Neutrophil (primary cell): ENCODE measurements at regions not wholly inside any gene's neighbourhood (a gene's known extent, or its start where the extent isn't known, plus 50 kb on each side); places are given as distances from the start of the nearest gene placed in this dataset.

Source experiments
- H3K27ac ChIP-seq: fragments of 200-600 bp; sonication (generic); 2 replicates; pipeline ENCODE4 v1.5.1; 2016; ENCODE audit warnings: mild to moderate bottlenecking, moderate library complexity
- H3K27me3 ChIP-seq: fragments of 200-600 bp; sonication (generic); 2 replicates; pipeline ENCODE4 v1.6.0; 2016; ENCODE audit warnings: mild to moderate bottlenecking
- H3K36me3 ChIP-seq: fragments of 200-600 bp; sonication (generic); 2 replicates; pipeline ENCODE4 v1.5.1; 2017
- H3K4me1 ChIP-seq, 2 experiments: fragments of 200-600 bp in 1 of 2; sonication (generic) in 1 of 2; 1 replicate in 1 of 2; 2 replicates in 1 of 2; pipeline versions ENCODE4 v1.5.1 to v1.6.1; 2013 to 2016; ENCODE audit warnings: low read depth in 1 of 2, low read length in 1 of 2, mild to moderate bottlenecking in 1 of 2, moderate library complexity in 1 of 2; ENCODE audit not compliant: control insufficient read depth in 1 of 2, insufficient read depth in 1 of 2
- H3K4me3 ChIP-seq, 2 experiments: fragments of 200-600 bp in 1 of 2; sonication (generic) in 1 of 2; 1 replicate in 1 of 2; 2 replicates in 1 of 2; pipeline ENCODE4 v1.5.1; 2013 to 2016; ENCODE audit warnings: low read depth in 1 of 2, low read length in 1 of 2, mild to moderate bottlenecking in 1 of 2, moderate library complexity in 1 of 2
- H3K9me3 ChIP-seq: fragments of 200-600 bp; sonication (generic); 2 replicates; pipeline ENCODE4 v1.5.1; 2016
- TF ChIP-seq, protein P1 (sequence below): fragments of 200-600 bp; sonication (generic); IDR thresholded peaks from 2 replicates; pipeline ENCODE4 v1.5.1; 2016; ENCODE audit warnings: antibody characterized with exemption

DNA sequence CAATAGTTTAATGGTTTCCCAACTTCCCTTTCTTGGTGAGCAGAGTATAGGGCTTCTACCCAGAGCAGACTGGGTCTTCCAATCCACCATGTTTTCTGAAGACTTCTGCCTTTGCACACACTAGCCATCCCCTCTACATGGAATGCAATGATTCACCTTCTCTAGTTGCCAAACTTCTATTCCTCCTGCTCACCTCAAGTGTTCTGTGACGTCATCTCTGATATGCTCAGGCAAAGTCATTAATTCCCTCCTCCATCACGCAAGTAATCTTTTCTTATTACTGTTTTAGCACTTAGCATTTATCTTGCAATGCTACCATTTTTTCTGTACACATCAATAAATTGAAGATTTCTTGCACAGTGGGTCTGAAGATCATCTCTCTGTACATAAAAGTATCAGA, 174.2 kb downstream of the RBM26 start:
- TF ChIP-seq, protein P1, sequence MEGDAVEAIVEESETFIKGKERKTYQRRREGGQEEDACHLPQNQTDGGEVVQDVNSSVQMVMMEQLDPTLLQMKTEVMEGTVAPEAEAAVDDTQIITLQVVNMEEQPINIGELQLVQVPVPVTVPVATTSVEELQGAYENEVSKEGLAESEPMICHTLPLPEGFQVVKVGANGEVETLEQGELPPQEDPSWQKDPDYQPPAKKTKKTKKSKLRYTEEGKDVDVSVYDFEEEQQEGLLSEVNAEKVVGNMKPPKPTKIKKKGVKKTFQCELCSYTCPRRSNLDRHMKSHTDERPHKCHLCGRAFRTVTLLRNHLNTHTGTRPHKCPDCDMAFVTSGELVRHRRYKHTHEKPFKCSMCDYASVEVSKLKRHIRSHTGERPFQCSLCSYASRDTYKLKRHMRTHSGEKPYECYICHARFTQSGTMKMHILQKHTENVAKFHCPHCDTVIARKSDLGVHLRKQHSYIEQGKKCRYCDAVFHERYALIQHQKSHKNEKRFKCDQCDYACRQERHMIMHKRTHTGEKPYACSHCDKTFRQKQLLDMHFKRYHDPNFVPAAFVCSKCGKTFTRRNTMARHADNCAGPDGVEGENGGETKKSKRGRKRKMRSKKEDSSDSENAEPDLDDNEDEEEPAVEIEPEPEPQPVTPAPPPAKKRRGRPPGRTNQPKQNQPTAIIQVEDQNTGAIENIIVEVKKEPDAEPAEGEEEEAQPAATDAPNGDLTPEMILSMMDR = no peak
- Histone ChIP-seq H3K9me3 (no peaks in the 10 kb centered on the region), H3K36me3 (no peaks in the 10 kb centered on the region), H3K4me3 (no peak overlapping the region), H3K27me3 (no peaks in the 10 kb centered on the region), H3K27ac (no peak overlapping the region), H3K4me1 (no peaks in the 10 kb centered on the region)

DNA sequence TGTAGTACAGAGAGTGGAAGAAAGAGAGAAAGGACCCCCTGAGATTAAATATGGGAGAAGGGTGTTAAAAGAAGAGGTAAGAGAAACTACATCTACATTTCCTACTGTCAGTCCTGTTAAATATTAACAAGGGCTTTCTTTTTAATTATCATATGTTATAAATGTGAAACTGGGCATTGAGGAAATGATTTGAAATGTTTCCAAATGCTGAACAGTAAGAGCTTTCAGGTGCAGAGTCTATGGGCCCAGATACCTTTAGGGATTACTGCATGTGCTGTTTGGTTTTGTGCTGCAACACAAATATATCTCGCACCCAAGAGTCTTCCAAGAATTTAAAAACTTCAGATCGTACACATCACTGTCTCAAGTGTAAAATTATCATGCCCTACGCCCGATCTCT, 176.3 kb downstream of the RBM26 start:
- H3K36me3 ChIP-seq = no peaks in the 10 kb centered on the region
- H3K27ac ChIP-seq = no peak overlapping the region
- no peak overlapping the region for H3K4me3 ChIP-seq
- H3K4me1 ChIP-seq = no peaks in the 10 kb centered on the region
- no peaks in the 10 kb centered on the region for H3K27me3 ChIP-seq
- no peaks in the 10 kb centered on the region for H3K9me3 ChIP-seq
- TF ChIP-seq, protein P1 = no peak

DNA sequence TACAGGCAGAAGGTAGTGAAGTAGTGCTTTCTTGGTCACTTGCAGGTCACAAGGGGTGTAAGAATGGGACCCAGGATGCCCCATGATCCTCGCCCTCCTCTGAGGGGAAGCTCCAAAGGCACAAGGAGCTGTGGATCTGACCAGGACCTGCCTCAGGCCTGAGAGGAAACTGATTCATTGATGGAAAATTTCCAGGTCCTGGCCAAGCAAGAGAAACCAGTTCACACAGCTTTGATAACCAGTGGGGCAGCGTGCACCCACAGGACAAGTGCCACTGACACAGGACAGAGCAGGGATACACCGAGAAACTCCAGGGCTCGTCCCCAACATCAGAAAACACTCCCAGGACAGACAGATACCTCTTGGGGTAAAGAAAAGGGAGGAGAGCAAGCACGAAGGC, 177.1 kb downstream of the RBM26 start:
- H3K27me3 ChIP-seq = no peaks in the 10 kb centered on the region
- no peak overlapping the region for H3K27ac ChIP-seq
- no peaks in the 10 kb centered on the region for H3K9me3 ChIP-seq
- no peak overlapping the region for H3K4me3 ChIP-seq
- TF ChIP-seq, protein P1 = no peak
- H3K36me3 ChIP-seq = no peaks in the 10 kb centered on the region
- no peaks in the 10 kb centered on the region for H3K4me1 ChIP-seq

DNA sequence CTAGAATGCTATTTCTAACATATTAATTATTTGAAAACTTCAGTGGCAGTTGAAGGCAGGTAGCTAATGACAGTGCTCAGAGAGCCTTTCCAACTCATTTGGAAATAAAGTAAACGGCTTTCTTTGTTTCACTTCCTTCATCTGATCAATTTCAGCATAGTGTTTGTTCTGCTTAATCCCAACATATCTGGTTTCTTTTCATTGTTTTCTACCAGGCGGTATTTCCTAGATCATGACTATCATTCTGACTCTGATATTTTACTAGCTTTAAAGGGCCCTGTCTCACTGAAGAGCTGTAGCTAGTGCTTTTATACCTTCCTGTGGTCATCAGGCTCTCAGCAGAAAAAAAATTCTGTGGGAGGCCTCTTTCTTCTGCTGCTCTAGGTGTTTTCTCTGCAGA, 178.6 kb downstream of the RBM26 start:
- H3K4me3 ChIP-seq = no peak overlapping the region
- no peaks in the 10 kb centered on the region for H3K36me3 ChIP-seq
- H3K9me3 ChIP-seq = no peaks in the 10 kb centered on the region
- no peaks in the 10 kb centered on the region for H3K27me3 ChIP-seq
- no peak overlapping the region for H3K27ac ChIP-seq
- TF ChIP-seq, protein P1 = no peak
- H3K4me1 ChIP-seq = no peaks in the 10 kb centered on the region

DNA sequence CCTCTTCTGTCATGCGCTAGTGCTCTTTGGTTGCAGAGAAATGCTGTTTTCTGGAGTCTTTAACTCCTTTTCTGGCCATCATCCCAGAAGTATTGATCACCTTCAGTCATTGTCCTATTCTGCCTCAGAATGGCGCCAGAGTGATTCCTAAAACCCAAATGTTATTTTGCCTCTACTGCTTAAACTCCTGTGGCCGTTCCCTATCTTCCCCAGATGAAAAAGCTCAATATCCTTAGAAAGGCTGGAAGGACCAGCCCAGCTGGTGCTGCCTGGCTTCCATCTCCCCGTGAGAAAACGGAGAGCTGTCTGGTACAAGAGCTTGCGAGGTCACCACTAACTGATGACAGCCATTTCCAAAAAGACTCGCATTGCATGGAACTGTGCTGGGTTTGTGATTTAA, 179.1 kb downstream of the RBM26 start:
- Histone ChIP-seq H3K4me3 (no peak overlapping the region), H3K9me3 (no peaks in the 10 kb centered on the region), H3K4me1 (no peaks in the 10 kb centered on the region), H3K27me3 (no peaks in the 10 kb centered on the region), H3K27ac (no peak overlapping the region), H3K36me3 (no peaks in the 10 kb centered on the region)
- TF ChIP-seq, protein P1 = no peak

DNA sequence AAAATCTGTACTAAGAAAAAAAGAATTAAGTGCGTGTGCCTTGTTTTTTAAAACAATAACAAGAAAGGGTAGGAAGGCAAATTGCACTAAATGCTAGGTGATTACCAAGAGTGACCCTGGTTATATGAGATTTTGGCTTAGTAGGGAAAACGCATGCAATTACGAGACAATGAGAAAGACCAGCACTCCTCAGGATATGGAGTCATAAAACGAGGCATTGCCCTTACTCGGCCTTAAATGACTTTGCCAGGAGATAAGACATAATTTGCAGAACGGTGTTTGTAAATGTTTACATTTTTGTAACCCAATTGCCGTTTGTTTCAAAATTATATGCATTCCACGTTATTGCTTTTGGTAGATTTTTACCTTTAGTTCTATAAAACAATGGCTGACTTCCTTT, 179.8 kb downstream of the RBM26 start:
- H3K4me1 ChIP-seq = no peaks in the 10 kb centered on the region
- no peaks in the 10 kb centered on the region for H3K36me3 ChIP-seq
- TF ChIP-seq, protein P1 = no peak
- H3K27ac ChIP-seq = no peak overlapping the region
- no peaks in the 10 kb centered on the region for H3K9me3 ChIP-seq
- no peak overlapping the region for H3K4me3 ChIP-seq
- no peaks in the 10 kb centered on the region for H3K27me3 ChIP-seq
